Skin epidermis (tissue), 12 donors: ENCODE measurements at regions not wholly inside any gene's neighbourhood (a gene's known extent, or its start where the extent isn't known, plus 50 kb on each side); places are given as distances from the start of the nearest gene placed in this dataset.
"Not testable (repeated sequence)": the region's sequence is repeated elsewhere in the genome, so short reads cannot be mapped to it uniquely, and the experiment has no call there.

ENCODE experiments used
- H3K27ac ChIP-seq, 21 experiments: fragments of 200-600 bp; sonication (generic) in 11 of 21; one replicate each; pipeline ENCODE4 v1.5.0; 2020; ENCODE audit warnings: mild to moderate bottlenecking in 3 of 21, inconsistent platforms in 2 of 21, moderate library complexity in 2 of 21
- H3K4me3 ChIP-seq, 7 experiments: fragments of 200-600 bp; sonication (generic) in 2 of 7; one replicate each; pipeline ENCODE4 v1.5.0; 2020; ENCODE audit warnings: inconsistent platforms in 2 of 7, mild to moderate bottlenecking in 2 of 7, moderate library complexity in 1 of 7

- no peak overlapping the region for H3K4me3 ChIP-seq
- H3K27ac ChIP-seq: peak overlapping the region in 19 of 21 experiments; percentile 42 to 80 (median 69)
Measured at GRCh38 chr2:20113004-20113796, 61.8 kb upstream of the LAPTM4A start.

GRCh38 chr2:20112361-20112760 lies 60.9 kb upstream of the LAPTM4A start:
- not testable (repeated sequence) for H3K4me3 ChIP-seq
- peak overlapping the region in 5 of 21 experiments; percentile 6 to 80 (median 70) for H3K27ac ChIP-seq

- peak overlapping the region in 3 of 21 experiments; percentile 14 to 54 (median 38) for H3K27ac ChIP-seq
- H3K4me3 ChIP-seq: no peak overlapping the region
Measured at GRCh38 chr2:20111311-20112131, 60.1 kb upstream of the LAPTM4A start.

GRCh38 chr2:20110876-20111275 lies 59.4 kb upstream of the LAPTM4A start:
- H3K27ac ChIP-seq: peak overlapping the region in 2 of 21 experiments; percentile 14 to 30
- H3K4me3 ChIP-seq: no peak overlapping the region

GRCh38 chr2:20110383-20110782 lies 59.0 kb upstream of the LAPTM4A start:
- H3K27ac ChIP-seq: peak overlapping the region in 2 of 21 experiments; percentile 24 to 30

GRCh38 chr2:20108655-20109396 lies 57.4 kb upstream of the LAPTM4A start:
- Histone ChIP-seq H3K27ac (peak overlapping the region in 3 of 21 experiments; percentile 23 to 54 (median 39)), H3K4me3 (no peak overlapping the region)

More at GRCh38 chr2:20110383-20110782, 59.0 kb upstream of the LAPTM4A start:
- no peak overlapping the region for H3K4me3 ChIP-seq

- H3K27ac ChIP-seq: peak overlapping the region in 2 of 21 experiments; percentile 19 to 54
Measured at GRCh38 chr2:20107776-20108175, 56.3 kb upstream of the LAPTM4A start.

GRCh38 chr2:20107352-20107751 lies 55.9 kb upstream of the LAPTM4A start:
- Histone ChIP-seq H3K27ac (peak overlapping the region in 3 of 21 experiments; percentile 6 to 54 (median 48)), H3K4me3 (no peak overlapping the region)

More at GRCh38 chr2:20107776-20108175, 56.3 kb upstream of the LAPTM4A start:
- no peak overlapping the region for H3K4me3 ChIP-seq

- Histone ChIP-seq H3K4me3 (peak overlapping the region in 3 of 7 experiments; percentile 11 to 24 (median 16)), H3K27ac (peak overlapping the region in 11 of 21 experiments; percentile 6 to 67 (median 43))
Measured at GRCh38 chr2:20106746-20107145, 55.3 kb upstream of the LAPTM4A start.

- peak overlapping the region in 1 of 21 experiments; percentile 7 for H3K27ac ChIP-seq
- no peak overlapping the region for H3K4me3 ChIP-seq
Measured at GRCh38 chr2:20104900-20105545, 53.6 kb upstream of the LAPTM4A start.

- Histone ChIP-seq H3K27ac (peak overlapping the region in 1 of 21 experiments; percentile 17), H3K4me3 (no peak overlapping the region)
Measured at GRCh38 chr2:20103530-20103929, 52.1 kb upstream of the LAPTM4A start.
